AG04450 (cell line): ENCODE measurements at regions not wholly inside any gene's neighbourhood (a gene's known extent, or its start where the extent isn't known, plus 50 kb on each side); places are given as distances from the start of the nearest gene placed in this dataset.

Experiments
- CTCF ChIA-PET: fragments of 300-600, 350-600 bp; formaldehyde crosslinking; extraction: SDS; loops from one replicate; lab custom pipeline; 2022; ENCODE audit warnings: antibody characterized with exemption, inconsistent platforms; lab: Charles Lee
- POLR2A ChIA-PET: fragments of 350-600 bp; formaldehyde crosslinking; extraction: SDS; loops from one replicate; lab custom pipeline; 2021; ENCODE audit warnings: antibody characterized with exemption, inconsistent platforms; lab: Yijun Ruan, JAX
- DNase-seq: peaks from one replicate; pipeline ENCODE4 v3.0.0-alpha.2; 2011; ENCODE audit warnings: low read depth, low spot score
- H3K27ac ChIP-seq: one replicate; pipeline ENCODE4 v1.5.1; 2012; ENCODE audit warnings: low read depth, low read length, control low read depth
- H3K27me3 ChIP-seq: one replicate; pipeline ENCODE4 v1.6.0; 2012; ENCODE audit warnings: low read length; ENCODE audit not compliant: control insufficient read depth, insufficient read depth
- H3K4me3 ChIP-seq: 2 replicates; pipeline ENCODE4 v1.5.1; 2011; ENCODE audit warnings: mild to moderate bottlenecking, low read depth, low read length, control low read depth
- H3K9me3 ChIP-seq: 2 replicates; pipeline ENCODE4 v1.5.1; 2012; ENCODE audit warnings: low read length; ENCODE audit not compliant: control insufficient read depth, insufficient read depth
- CTCF ChIP-seq: IDR thresholded peaks from 2 replicates; pipeline ENCODE4 v1.5.1; 2011; ENCODE audit warnings: low read depth, low read length, control low read depth, inconsistent platforms

- no peak overlapping the region for H3K27ac ChIP-seq
- no peaks in the 10 kb centered on the region for H3K9me3 ChIP-seq
- H3K27me3 ChIP-seq = no peaks in the 10 kb centered on the region
- ChIA-PET CTCF (no interaction called here), POLR2A (no interaction called here)
- no peak overlapping the region for H3K4me3 ChIP-seq
- DNase-seq = no peak
- no peak for TF ChIP-seq CTCF
Observed at GRCh38 chr13:33997574-33997973, 179.6 kb downstream of the RFC3 start.

GRCh38 chr13:33999811-34000605, 182.1 kb downstream of the RFC3 start:
- H3K27me3 ChIP-seq = no peaks in the 10 kb centered on the region
- no peak for TF ChIP-seq CTCF
- no peak overlapping the region for H3K27ac ChIP-seq
- no peaks in the 10 kb centered on the region for H3K9me3 ChIP-seq
- POLR2A ChIA-PET = no interaction called here
- CTCF ChIA-PET = no interaction called here
- no peak overlapping the region for H3K4me3 ChIP-seq
- DNase-seq = no peak

GRCh38 chr13:34000955-34001354, 183.0 kb downstream of the RFC3 start:
- CTCF ChIA-PET = no interaction called here

GRCh38 chr13:34001389-34001788, 183.4 kb downstream of the RFC3 start:
- Histone ChIP-seq H3K4me3 (no peak overlapping the region), H3K27ac (no peak overlapping the region), H3K9me3 (no peaks in the 10 kb centered on the region), H3K27me3 (no peaks in the 10 kb centered on the region)
- POLR2A ChIA-PET = no interaction called here
- CTCF ChIA-PET = no interaction called here
- no peak for DNase-seq
- no peak for TF ChIP-seq CTCF

More at GRCh38 chr13:34000955-34001354, 183.0 kb downstream of the RFC3 start:
- Histone ChIP-seq H3K4me3 (no peak overlapping the region), H3K9me3 (no peaks in the 10 kb centered on the region), H3K27ac (no peak overlapping the region), H3K27me3 (no peaks in the 10 kb centered on the region)
- TF ChIP-seq CTCF = no peak
- POLR2A ChIA-PET = no interaction called here
- no peak for DNase-seq

GRCh38 chr13:34002141-34002540, 184.2 kb downstream of the RFC3 start:
- TF ChIP-seq CTCF = no peak
- H3K4me3 ChIP-seq = no peak overlapping the region
- CTCF ChIA-PET = no interaction called here
- no peaks in the 10 kb centered on the region for H3K27me3 ChIP-seq
- no peak overlapping the region for H3K27ac ChIP-seq
- POLR2A ChIA-PET = no interaction called here
- H3K9me3 ChIP-seq = no peaks in the 10 kb centered on the region
- no peak for DNase-seq
